ENCODE measurements at regions not wholly inside any gene's neighbourhood (a gene's known extent, or its start where the extent isn't known, plus 50 kb on each side); places are given as distances from the start of the nearest gene placed in this dataset.

DNA sequence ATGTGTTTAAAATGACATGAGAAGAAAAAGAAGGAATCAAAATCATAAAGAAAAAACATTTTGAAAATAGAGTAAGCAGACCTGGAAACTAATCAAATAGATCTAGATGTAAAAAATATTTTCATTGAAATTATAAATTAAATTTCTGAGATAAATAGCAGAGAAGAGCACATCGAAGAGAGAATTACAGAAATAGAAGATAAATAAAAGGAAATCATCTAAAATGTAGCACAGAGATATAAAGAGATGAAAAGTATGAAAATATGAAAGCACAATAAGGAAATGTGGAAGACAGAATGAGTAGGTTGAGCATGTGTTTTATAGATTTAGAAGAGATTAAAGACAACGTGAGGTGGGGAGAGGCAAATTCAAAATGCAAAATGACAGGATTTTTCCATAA, 130.9 kb upstream of the SEC14L1 start:
- TF ChIP-seq POLR2AphosphoS5 (IDR thresholded peaks at IDR 0.05; ENCODE audit: low read depth, low read length), result no peak
- TF ChIP-seq TAF1 (IDR thresholded peaks at IDR 0.05; ENCODE audit: borderline replicate concordance, insufficient read depth, low read length), result no peak
- TF ChIP-seq, protein P1, sequence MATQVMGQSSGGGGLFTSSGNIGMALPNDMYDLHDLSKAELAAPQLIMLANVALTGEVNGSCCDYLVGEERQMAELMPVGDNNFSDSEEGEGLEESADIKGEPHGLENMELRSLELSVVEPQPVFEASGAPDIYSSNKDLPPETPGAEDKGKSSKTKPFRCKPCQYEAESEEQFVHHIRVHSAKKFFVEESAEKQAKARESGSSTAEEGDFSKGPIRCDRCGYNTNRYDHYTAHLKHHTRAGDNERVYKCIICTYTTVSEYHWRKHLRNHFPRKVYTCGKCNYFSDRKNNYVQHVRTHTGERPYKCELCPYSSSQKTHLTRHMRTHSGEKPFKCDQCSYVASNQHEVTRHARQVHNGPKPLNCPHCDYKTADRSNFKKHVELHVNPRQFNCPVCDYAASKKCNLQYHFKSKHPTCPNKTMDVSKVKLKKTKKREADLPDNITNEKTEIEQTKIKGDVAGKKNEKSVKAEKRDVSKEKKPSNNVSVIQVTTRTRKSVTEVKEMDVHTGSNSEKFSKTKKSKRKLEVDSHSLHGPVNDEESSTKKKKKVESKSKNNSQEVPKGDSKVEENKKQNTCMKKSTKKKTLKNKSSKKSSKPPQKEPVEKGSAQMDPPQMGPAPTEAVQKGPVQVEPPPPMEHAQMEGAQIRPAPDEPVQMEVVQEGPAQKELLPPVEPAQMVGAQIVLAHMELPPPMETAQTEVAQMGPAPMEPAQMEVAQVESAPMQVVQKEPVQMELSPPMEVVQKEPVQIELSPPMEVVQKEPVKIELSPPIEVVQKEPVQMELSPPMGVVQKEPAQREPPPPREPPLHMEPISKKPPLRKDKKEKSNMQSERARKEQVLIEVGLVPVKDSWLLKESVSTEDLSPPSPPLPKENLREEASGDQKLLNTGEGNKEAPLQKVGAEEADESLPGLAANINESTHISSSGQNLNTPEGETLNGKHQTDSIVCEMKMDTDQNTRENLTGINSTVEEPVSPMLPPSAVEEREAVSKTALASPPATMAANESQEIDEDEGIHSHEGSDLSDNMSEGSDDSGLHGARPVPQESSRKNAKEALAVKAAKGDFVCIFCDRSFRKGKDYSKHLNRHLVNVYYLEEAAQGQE (IDR thresholded peaks at IDR 0.05; ENCODE audit: insufficient read depth in 1 of 2, low read depth in 2 of 2, low read length in 2 of 2), result no peak

All from PFSK-1 (cell line).